GM21423 (cell line): ENCODE measurements at regions not wholly inside any gene's neighbourhood (a gene's known extent, or its start where the extent isn't known, plus 50 kb on each side); places are given as distances from the start of the nearest gene placed in this dataset.

ENCODE experiments used
- ATAC-seq: cut with Tn5 transposase; IDR thresholded peaks from one replicate; pipeline ENCODE4 v1.9.1; 2021; ENCODE audit warnings: mild to moderate bottlenecking, moderate library complexity; ENCODE audit not compliant: unreplicated experiment

- no peak for ATAC-seq
These were observed 2019.5 kb upstream of the NUDT12 start for GRCh38 chr5:105581988-105582690.

GRCh38 chr5:105573575-105573974 lies 2011.0 kb upstream of the NUDT12 start:
- ATAC-seq = no peak

GRCh38 chr5:105565531-105565930 lies 2002.9 kb upstream of the NUDT12 start:
- ATAC-seq = no peak

GRCh38 chr5:105563842-105564241 lies 2001.3 kb upstream of the NUDT12 start:
- no peak for ATAC-seq

GRCh38 chr5:105554568-105555169 lies 1992.1 kb upstream of the NUDT12 start:
- no peak for ATAC-seq

GRCh38 chr5:105544300-105544699 lies 1981.7 kb upstream of the NUDT12 start:
- no peak for ATAC-seq

- no peak for ATAC-seq
These were observed 1974.1 kb upstream of the NUDT12 start for GRCh38 chr5:105536675-105537074.

- no peak for ATAC-seq
These were observed 1968.2 kb upstream of the NUDT12 start for GRCh38 chr5:105530716-105531261.

GRCh38 chr5:105529851-105530250 lies 1967.3 kb upstream of the NUDT12 start:
- no peak for ATAC-seq

GRCh38 chr5:105508519-105508918 lies 1945.9 kb upstream of the NUDT12 start:
- no peak for ATAC-seq

- no peak for ATAC-seq
These were observed 1944.2 kb upstream of the NUDT12 start for GRCh38 chr5:105506692-105507277.

GRCh38 chr5:105503950-105504349 lies 1941.4 kb upstream of the NUDT12 start:
- ATAC-seq = no peak

- ATAC-seq = no peak
These were observed 1938.7 kb upstream of the NUDT12 start for GRCh38 chr5:105501315-105501714.

GRCh38 chr5:105475401-105475800 lies 1912.8 kb upstream of the NUDT12 start:
- ATAC-seq = no peak

- no peak for ATAC-seq
These were observed 1899.8 kb upstream of the NUDT12 start for GRCh38 chr5:105462377-105462776.

- ATAC-seq = no peak
These were observed 1898.1 kb upstream of the NUDT12 start for GRCh38 chr5:105460721-105461120.

- ATAC-seq = no peak
These were observed 1890.7 kb upstream of the NUDT12 start for GRCh38 chr5:105453216-105453807.

GRCh38 chr5:105448271-105448670 lies 1885.7 kb upstream of the NUDT12 start:
- no peak for ATAC-seq

- ATAC-seq = no peak
These were observed 1867.9 kb upstream of the NUDT12 start for GRCh38 chr5:105430516-105430915.

GRCh38 chr5:105428451-105429380 lies 1866.1 kb upstream of the NUDT12 start:
- ATAC-seq = no peak

- no peak for ATAC-seq
These were observed 1851.5 kb upstream of the NUDT12 start for GRCh38 chr5:105414067-105414466.
